H9 (cell line): ENCODE measurements at regions not wholly inside any gene's neighbourhood (a gene's known extent, or its start where the extent isn't known, plus 50 kb on each side); places are given as distances from the start of the nearest gene placed in this dataset.

Experiments used
- DNase-seq: peaks from one replicate; pipeline ENCODE4 v3.0.0-alpha.2; 2017
- H2AFZ ChIP-seq: one replicate; pipeline ENCODE4 v1.6.1; 2013; ENCODE audit warnings: mild to moderate bottlenecking, low read length, control low read depth, moderate library complexity
- H2AK5ac ChIP-seq: 2 replicates; pipeline ENCODE4 v1.6.1; 2013; ENCODE audit warnings: low read length, control low read depth, mixed read lengths; ENCODE audit not compliant: insufficient read length
- H2BK120ac ChIP-seq: one replicate; pipeline ENCODE4 v1.6.1; 2013; ENCODE audit warnings: low read depth, mild to moderate bottlenecking, low read length, control low read depth, inconsistent platforms; ENCODE audit not compliant: poor library complexity, severe bottlenecking
- H2BK12ac ChIP-seq: 2 replicates; pipeline ENCODE4 v1.6.1; 2013; ENCODE audit warnings: low read length, control low read depth, mixed read lengths, low read depth; ENCODE audit not compliant: insufficient read length
- H2BK15ac ChIP-seq: 2 replicates; pipeline ENCODE4 v1.6.1; 2013; ENCODE audit warnings: low read depth, low read length, control low read depth
- H2BK20ac ChIP-seq: one replicate; pipeline ENCODE4 v1.6.1; 2013; ENCODE audit warnings: low read depth, mild to moderate bottlenecking, low read length, control low read depth, inconsistent platforms; ENCODE audit not compliant: poor library complexity, severe bottlenecking
- H2BK5ac ChIP-seq: 2 replicates; pipeline ENCODE4 v1.6.1; 2013; ENCODE audit warnings: low read length, control low read depth, mixed read lengths; ENCODE audit not compliant: insufficient read length
- H3K14ac ChIP-seq: 2 replicates; pipeline ENCODE4 v1.6.1; 2013; ENCODE audit warnings: low read length, control low read depth; ENCODE audit not compliant: insufficient read depth
- H3K18ac ChIP-seq: 2 replicates; pipeline ENCODE4 v1.6.1; 2013; ENCODE audit warnings: low read depth, mild to moderate bottlenecking, mixed read lengths, low read length, control low read depth; ENCODE audit not compliant: insufficient read length
- H3K23ac ChIP-seq: 2 replicates; pipeline ENCODE4 v1.6.1; 2013; ENCODE audit warnings: low read length, control low read depth, mixed read lengths, low read depth; ENCODE audit not compliant: insufficient read length
- H3K23me2 ChIP-seq: 2 replicates; pipeline ENCODE4 v1.6.1; 2013; ENCODE audit warnings: low read depth, mild to moderate bottlenecking, mixed read lengths, low read length, control low read depth; ENCODE audit not compliant: insufficient read length, poor library complexity, severe bottlenecking
- H3K27ac ChIP-seq: 2 replicates; pipeline ENCODE4 v1.5.1; 2013; ENCODE audit warnings: low read length, control low read depth, mixed read lengths, low read depth; ENCODE audit not compliant: insufficient read length
- H3K27me3 ChIP-seq: 2 replicates; pipeline ENCODE4 v1.6.1; 2013; ENCODE audit warnings: low read length, control low read depth, inconsistent platforms; ENCODE audit not compliant: insufficient read depth
- H3K4ac ChIP-seq: 2 replicates; pipeline ENCODE4 v1.6.1; 2013; ENCODE audit warnings: low read depth, mild to moderate bottlenecking, control low read depth, inconsistent platforms, low read length, moderate library complexity
- H3K4me1 ChIP-seq: 2 replicates; pipeline ENCODE4 v1.6.1; 2013; ENCODE audit warnings: low read length, control low read depth, inconsistent platforms; ENCODE audit not compliant: insufficient read depth
- H3K4me2 ChIP-seq: 2 replicates; pipeline ENCODE4 v1.6.1; 2013; ENCODE audit warnings: low read length, control low read depth, mixed read lengths; ENCODE audit not compliant: insufficient read length, insufficient read depth
- H3K56ac ChIP-seq: 2 replicates; pipeline ENCODE4 v1.6.1; 2013; ENCODE audit warnings: low read depth, mild to moderate bottlenecking, mixed read lengths, low read length, control low read depth; ENCODE audit not compliant: insufficient read length
- H3K79me1 ChIP-seq: 2 replicates; pipeline ENCODE4 v1.6.1; 2013; ENCODE audit warnings: low read depth, mild to moderate bottlenecking, moderate library complexity, low read length, control low read depth, inconsistent platforms; ENCODE audit not compliant: insufficient read depth, poor library complexity, severe bottlenecking
- H3K79me2 ChIP-seq: 2 replicates; pipeline ENCODE4 v1.6.1; 2013; ENCODE audit warnings: low read length, control low read depth, inconsistent platforms; ENCODE audit not compliant: insufficient read depth
- H3K9ac ChIP-seq: 2 replicates; pipeline ENCODE4 v1.6.1; 2013; ENCODE audit warnings: low read length, control low read depth, mixed read lengths; ENCODE audit not compliant: insufficient read length; ENCODE audit errors: extremely low read depth
- H3K9me3 ChIP-seq: one replicate; pipeline ENCODE4 v1.6.1; 2013; ENCODE audit warnings: low read depth, low read length, inconsistent platforms; ENCODE audit not compliant: control insufficient read depth
- H3T11ph ChIP-seq: one replicate; pipeline ENCODE4 v1.6.1; 2013; ENCODE audit warnings: mild to moderate bottlenecking, low read length, control low read depth, inconsistent platforms
- H4K20me1 ChIP-seq: one replicate; pipeline ENCODE4 v1.6.1; 2013; ENCODE audit not compliant: control insufficient read depth, insufficient read length, insufficient read depth
- H4K5ac ChIP-seq: 2 replicates; pipeline ENCODE4 v1.6.1; 2013; ENCODE audit warnings: low read depth, mild to moderate bottlenecking, mixed read lengths, low read length, control low read depth; ENCODE audit not compliant: insufficient read length
- H4K8ac ChIP-seq: replicated peaks from 2 replicates; pipeline ENCODE4 v1.6.1; 2013; ENCODE audit warnings: low read length, control low read depth, mixed read lengths, low read depth; ENCODE audit not compliant: insufficient read length
- H4K91ac ChIP-seq: 2 replicates; pipeline ENCODE4 v1.6.1; 2013; ENCODE audit warnings: low read depth, mild to moderate bottlenecking, moderate library complexity, mixed read lengths, low read length, control low read depth; ENCODE audit not compliant: insufficient read length
- H3K27ac Mint-ChIP-seq, 3 experiments: 2 replicates in 2 of 3; 3 replicates in 1 of 3; pipeline ENCODE4 v1.8.0; 2020 to 2021; ENCODE audit warnings: mixed read lengths in 3 of 3, mild to moderate bottlenecking in 1 of 3, moderate library complexity in 1 of 3
- H3K27me3 Mint-ChIP-seq: 2 replicates; pipeline ENCODE4 v1.8.0; 2021; ENCODE audit warnings: low read depth, mild to moderate bottlenecking, moderate library complexity, mixed read lengths
- H3K36me3 Mint-ChIP-seq, 3 experiments: 2 replicates in 2 of 3; 3 replicates in 1 of 3; pipeline ENCODE4 v1.8.0; 2020 to 2021; ENCODE audit warnings: low read depth in 3 of 3, mixed read lengths in 3 of 3; ENCODE audit not compliant: insufficient read depth in 1 of 3
- H3K4me1 Mint-ChIP-seq, 2 experiments: 2 replicates each; pipeline ENCODE4 v1.8.0; 2020; ENCODE audit warnings: mixed read lengths in 2 of 2
- H3K4me3 Mint-ChIP-seq, 2 experiments: 2 replicates in 1 of 2; 3 replicates in 1 of 2; pipeline ENCODE4 v1.8.0; 2020 to 2021; ENCODE audit warnings: mild to moderate bottlenecking in 2 of 2, mixed read lengths in 2 of 2, moderate library complexity in 1 of 2
- H3K9me3 Mint-ChIP-seq, 2 experiments: 2 replicates in 1 of 2; 3 replicates in 1 of 2; pipeline ENCODE4 v1.8.0; 2020; ENCODE audit warnings: mild to moderate bottlenecking in 2 of 2, mixed read lengths in 2 of 2, moderate library complexity in 1 of 2
- CTCF ChIP-seq: fragments of 200-600 bp; sonication (generic); conservative IDR thresholded peaks from 3 replicates; pipeline ENCODE4 v1.8.0; 2021; ENCODE audit warnings: antibody characterized with exemption, mild to moderate bottlenecking
- WGBS: extraction: QIAGEN DNeasy Blood & Tissue Kit; methylation state at CpG from one replicate; pipeline ENCODE4 v1.1.7; 2013; ENCODE audit warnings: missing lambda C conversion rate, low lambda C conversion rate, mixed read lengths; ENCODE audit not compliant: insufficient read length; ENCODE audit errors: extremely low coverage; 5-methylcytosine and 5-hydroxymethylcytosine counted together

- WGBS = no CpG with 5 or more reads among the region's 2 CpGs
- no peaks in the 10 kb centered on the region for H3K23me2 ChIP-seq
- H4K8ac ChIP-seq = no peak overlapping the region
- H2AK5ac ChIP-seq = no peak overlapping the region
- DNase-seq = no peak
- H3K4me2 ChIP-seq = no peak overlapping the region
- H3T11ph ChIP-seq = no peak overlapping the region
- H3K9me3 Mint-ChIP-seq = no peaks in the 10 kb centered on the region
- no peak for TF ChIP-seq CTCF
- H4K20me1 ChIP-seq = no peaks in the 10 kb centered on the region
- no peak overlapping the region for H3K18ac ChIP-seq
- H3K27me3 Mint-ChIP-seq = no peaks in the 10 kb centered on the region
- no peak overlapping the region for H2BK20ac ChIP-seq
- H2AFZ ChIP-seq = no peak overlapping the region
- no peaks in the 10 kb centered on the region for H3K9me3 ChIP-seq
- H3K14ac ChIP-seq = no peak overlapping the region
- no peak overlapping the region for H3K56ac ChIP-seq
- H2BK5ac ChIP-seq = no peak overlapping the region
- H3K27ac ChIP-seq = no peak overlapping the region
- H4K91ac ChIP-seq = no peak overlapping the region
- H3K27ac Mint-ChIP-seq = peak overlapping the region in 1 of 3 experiments; percentile 31; a peak in 4 of 7 replicates
- H3K36me3 Mint-ChIP-seq = no peaks in the 10 kb centered on the region
- no peak overlapping the region for H2BK15ac ChIP-seq
- H3K4me3 Mint-ChIP-seq = no peak overlapping the region
- H3K23ac ChIP-seq = no peak overlapping the region
- H4K5ac ChIP-seq = no peak overlapping the region
- peaks cover 2% of the 10 kb centered on the region; the same call in 1 of the 2 replicates for H3K4me1 ChIP-seq
- peaks cover 14 to 17% of the 10 kb centered on the region in 2 experiments for H3K4me1 Mint-ChIP-seq
- no peaks in the 10 kb centered on the region for H3K27me3 ChIP-seq
- no peaks in the 10 kb centered on the region for H3K79me1 ChIP-seq
- H3K79me2 ChIP-seq = no peaks in the 10 kb centered on the region
- no peak overlapping the region for H2BK12ac ChIP-seq
- no peak overlapping the region for H3K9ac ChIP-seq
- no peak overlapping the region for H3K4ac ChIP-seq
- no peak overlapping the region for H2BK120ac ChIP-seq
Measured at GRCh38 chr4:178799204-178799603, 1357.0 kb upstream of the AGA start.
